ENCODE measurements at regions not wholly inside any gene's neighbourhood (a gene's known extent, or its start where the extent isn't known, plus 50 kb on each side); places are given as distances from the start of the nearest gene placed in this dataset.

DNA sequence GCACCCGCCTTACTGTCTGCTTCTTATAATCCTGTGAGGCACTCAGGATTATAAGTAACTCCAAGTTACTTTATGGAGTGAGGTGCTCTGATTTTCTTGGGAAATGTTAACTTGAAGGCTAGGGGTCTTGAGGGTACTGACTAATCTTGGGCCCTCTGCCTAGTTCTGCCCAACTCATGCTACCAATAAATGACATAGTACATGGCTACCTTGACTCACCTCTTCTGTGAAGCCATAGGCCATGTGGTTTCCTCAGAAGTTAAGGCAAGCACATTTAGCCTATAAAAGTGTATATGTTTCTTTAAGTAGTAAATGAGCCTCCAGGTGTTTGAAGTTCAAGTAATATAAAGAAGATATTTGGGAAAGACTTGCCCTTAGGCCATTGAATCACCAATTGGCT, 99.8 kb upstream of the CASK start:
- Histone ChIP-seq H3K4me1 (ENCODE audit: control insufficient read depth in 2 of 2, insufficient read depth in 2 of 2, low read length in 2 of 2) (no peaks in the 10 kb centered on the region), H3K79me2 (ENCODE audit: control insufficient read depth, insufficient read depth, low read length) (no peaks in the 10 kb centered on the region), H3K9ac (ENCODE audit: low read length) (no peak overlapping the region), H3K27me3 (replicated peaks in 1 of 4; ENCODE audit: control extremely low read depth in 1 of 4, control insufficient read depth in 3 of 4, insufficient read depth in 4 of 4, low read length in 3 of 4) (peaks cover 0 to 2% (median 0%) of the 10 kb centered on the region in 4 experiments), H2AFZ (ENCODE audit: insufficient read depth, low read depth, low read length, poor library complexity, severe bottlenecking) (no peak overlapping the region), H3K27ac (ENCODE audit: low read length in 2 of 2) (no peak overlapping the region), H3K4me2 (replicated peaks; ENCODE audit: low read depth, low read length, poor library complexity, severe bottlenecking) (no peak overlapping the region), H3K36me3 (replicated peaks in 1 of 2; ENCODE audit: control extremely low read depth in 1 of 2, control insufficient read depth in 1 of 2, extremely low read depth in 1 of 2, insufficient read depth in 2 of 2, low read length in 1 of 2) (no peaks in the 10 kb centered on the region), H4K20me1 (ENCODE audit: control insufficient read depth, insufficient read depth, low read length, poor library complexity, severe bottlenecking) (no peaks in the 10 kb centered on the region), H3K4me3 (ENCODE audit: control extremely low read depth in 1 of 5, extremely low read depth in 1 of 5, insufficient read depth in 1 of 5, low read depth in 2 of 5, low read length in 4 of 5) (no peak overlapping the region), H3K9me3 (ENCODE audit: control extremely low read depth in 1 of 3, control insufficient read depth in 2 of 3, insufficient read depth in 1 of 3, low read length in 2 of 3) (no peaks in the 10 kb centered on the region)
- peaks cover 4% of the 10 kb centered on the region for H3K27me3 Mint-ChIP-seq
- ATAC-seq (ENCODE audit: low read depth) (no peak), DNase-seq (no peak)
- H3K27ac Mint-ChIP-seq = no peak overlapping the region
- TF ChIP-seq EZH2 (IDR thresholded peaks at IDR 0.05; ENCODE audit: borderline replicate concordance, insufficient read depth, low read depth, low read length, poor library complexity, severe bottlenecking) = no peak
- TF ChIP-seq, protein P1, sequence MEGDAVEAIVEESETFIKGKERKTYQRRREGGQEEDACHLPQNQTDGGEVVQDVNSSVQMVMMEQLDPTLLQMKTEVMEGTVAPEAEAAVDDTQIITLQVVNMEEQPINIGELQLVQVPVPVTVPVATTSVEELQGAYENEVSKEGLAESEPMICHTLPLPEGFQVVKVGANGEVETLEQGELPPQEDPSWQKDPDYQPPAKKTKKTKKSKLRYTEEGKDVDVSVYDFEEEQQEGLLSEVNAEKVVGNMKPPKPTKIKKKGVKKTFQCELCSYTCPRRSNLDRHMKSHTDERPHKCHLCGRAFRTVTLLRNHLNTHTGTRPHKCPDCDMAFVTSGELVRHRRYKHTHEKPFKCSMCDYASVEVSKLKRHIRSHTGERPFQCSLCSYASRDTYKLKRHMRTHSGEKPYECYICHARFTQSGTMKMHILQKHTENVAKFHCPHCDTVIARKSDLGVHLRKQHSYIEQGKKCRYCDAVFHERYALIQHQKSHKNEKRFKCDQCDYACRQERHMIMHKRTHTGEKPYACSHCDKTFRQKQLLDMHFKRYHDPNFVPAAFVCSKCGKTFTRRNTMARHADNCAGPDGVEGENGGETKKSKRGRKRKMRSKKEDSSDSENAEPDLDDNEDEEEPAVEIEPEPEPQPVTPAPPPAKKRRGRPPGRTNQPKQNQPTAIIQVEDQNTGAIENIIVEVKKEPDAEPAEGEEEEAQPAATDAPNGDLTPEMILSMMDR (IDR thresholded peaks at IDR 0.05) = no peak
- ChIA-PET POLR2A (no interaction called here), CTCF (no interaction called here)
- WGBS (ENCODE audit: insufficient coverage) = no CpG with 5 or more reads among the region's 1 CpG
- H3K9me3 Mint-ChIP-seq (ENCODE audit: insufficient read depth) = no peaks in the 10 kb centered on the region
- H3K4me3 Mint-ChIP-seq = no peak overlapping the region
- peaks cover 2% of the 10 kb centered on the region for H3K4me1 Mint-ChIP-seq
- intact Hi-C loops (cut with micrococcal nuclease) = no loop called here

DNA sequence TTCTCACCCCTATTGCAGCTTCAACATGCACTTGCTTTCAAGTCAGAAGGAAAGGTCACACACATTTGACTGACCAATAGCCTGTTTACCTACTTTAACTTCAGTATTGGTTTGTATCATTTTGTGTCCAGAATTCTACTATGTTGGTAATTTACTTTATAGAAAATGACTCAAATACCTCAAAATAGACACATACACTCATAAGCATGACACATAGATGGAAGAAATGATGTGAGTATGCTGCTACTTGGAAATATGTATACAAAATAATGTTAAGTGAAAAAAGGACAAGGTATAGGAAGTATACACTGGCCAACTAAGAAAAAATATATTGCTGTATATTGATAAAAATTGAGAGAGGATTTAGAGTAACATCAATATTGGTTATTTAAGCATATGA, 98.8 kb upstream of the CASK start:
- Mint-ChIP-seq H3K9me3 (ENCODE audit: insufficient read depth) (no peaks in the 10 kb centered on the region), H3K4me3 (no peak overlapping the region), H3K27ac (no peak overlapping the region), H3K27me3 (peaks cover 4% of the 10 kb centered on the region), H3K4me1 (peaks cover 2% of the 10 kb centered on the region)
- intact Hi-C loops (cut with micrococcal nuclease) = no loop called here
- TF ChIP-seq, protein P1 (IDR thresholded peaks at IDR 0.05) = no peak
- TF ChIP-seq EZH2 (IDR thresholded peaks at IDR 0.05; ENCODE audit: borderline replicate concordance, insufficient read depth, low read depth, low read length, poor library complexity, severe bottlenecking) = no peak
- no peak overlapping the region for H3K4me2 ChIP-seq (replicated peaks; ENCODE audit: low read depth, low read length, poor library complexity, severe bottlenecking)
- ChIA-PET POLR2A (no interaction called here), CTCF (no interaction called here)
- H3K4me3 ChIP-seq (ENCODE audit: control extremely low read depth in 1 of 5, extremely low read depth in 1 of 5, insufficient read depth in 1 of 5, low read depth in 2 of 5, low read length in 4 of 5) = no peak overlapping the region
- H3K4me1 ChIP-seq (ENCODE audit: control insufficient read depth in 2 of 2, insufficient read depth in 2 of 2, low read length in 2 of 2) = no peaks in the 10 kb centered on the region
- H3K27me3 ChIP-seq (replicated peaks in 1 of 4; ENCODE audit: control extremely low read depth in 1 of 4, control insufficient read depth in 3 of 4, insufficient read depth in 4 of 4, low read length in 3 of 4) = peaks cover 0 to 2% (median 0%) of the 10 kb centered on the region in 4 experiments
- H2AFZ ChIP-seq (ENCODE audit: insufficient read depth, low read depth, low read length, poor library complexity, severe bottlenecking) = no peak overlapping the region
- DNase-seq (no peak), ATAC-seq (ENCODE audit: low read depth) (no peak)
- no peak overlapping the region for H3K27ac ChIP-seq (ENCODE audit: low read length in 2 of 2)
- no peaks in the 10 kb centered on the region for H3K9me3 ChIP-seq (ENCODE audit: control extremely low read depth in 1 of 3, control insufficient read depth in 2 of 3, insufficient read depth in 1 of 3, low read length in 2 of 3)
- H3K36me3 ChIP-seq (replicated peaks in 1 of 2; ENCODE audit: control extremely low read depth in 1 of 2, control insufficient read depth in 1 of 2, extremely low read depth in 1 of 2, insufficient read depth in 2 of 2, low read length in 1 of 2) = no peaks in the 10 kb centered on the region
- H4K20me1 ChIP-seq (ENCODE audit: control insufficient read depth, insufficient read depth, low read length, poor library complexity, severe bottlenecking) = no peaks in the 10 kb centered on the region
- H3K79me2 ChIP-seq (ENCODE audit: control insufficient read depth, insufficient read depth, low read length) = no peaks in the 10 kb centered on the region
- no peak overlapping the region for H3K9ac ChIP-seq (ENCODE audit: low read length)
